ENCODE measurements at regions not wholly inside any gene's neighbourhood (a gene's known extent, or its start where the extent isn't known, plus 50 kb on each side); places are given as distances from the start of the nearest gene placed in this dataset.

DNA sequence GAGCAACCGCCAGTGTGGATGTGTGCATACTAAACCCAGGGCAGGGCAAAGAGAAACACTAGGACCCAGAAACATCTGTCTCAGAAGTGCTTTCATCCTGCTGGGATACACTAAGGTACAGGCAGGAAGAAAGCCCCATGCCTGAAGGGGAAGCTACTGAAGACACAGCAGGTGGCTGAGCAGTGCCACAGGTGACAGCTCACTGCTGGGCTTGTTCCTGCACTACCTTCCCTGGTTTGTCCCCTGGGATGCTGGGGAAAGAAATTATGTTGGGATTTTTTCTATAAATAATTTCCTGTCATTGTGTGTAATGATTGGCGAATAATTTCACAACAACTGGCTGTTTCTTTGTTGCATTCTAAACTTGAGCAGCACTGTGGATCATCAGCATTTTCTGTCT lies 245.3 kb upstream of the RAB4A start:
- Mint-ChIP-seq H3K4me1 (peaks cover 8 to 10% of the 10 kb centered on the region in 2 donors), H3K36me3 (no peaks in the 10 kb centered on the region), H3K27me3 (ENCODE audit: low read depth in 2 of 2) (no peaks in the 10 kb centered on the region), H3K27ac (no peak overlapping the region), H3K4me3 (no peak overlapping the region), H3K9me3 (no peaks in the 10 kb centered on the region)
- TF ChIP-seq, protein P1, sequence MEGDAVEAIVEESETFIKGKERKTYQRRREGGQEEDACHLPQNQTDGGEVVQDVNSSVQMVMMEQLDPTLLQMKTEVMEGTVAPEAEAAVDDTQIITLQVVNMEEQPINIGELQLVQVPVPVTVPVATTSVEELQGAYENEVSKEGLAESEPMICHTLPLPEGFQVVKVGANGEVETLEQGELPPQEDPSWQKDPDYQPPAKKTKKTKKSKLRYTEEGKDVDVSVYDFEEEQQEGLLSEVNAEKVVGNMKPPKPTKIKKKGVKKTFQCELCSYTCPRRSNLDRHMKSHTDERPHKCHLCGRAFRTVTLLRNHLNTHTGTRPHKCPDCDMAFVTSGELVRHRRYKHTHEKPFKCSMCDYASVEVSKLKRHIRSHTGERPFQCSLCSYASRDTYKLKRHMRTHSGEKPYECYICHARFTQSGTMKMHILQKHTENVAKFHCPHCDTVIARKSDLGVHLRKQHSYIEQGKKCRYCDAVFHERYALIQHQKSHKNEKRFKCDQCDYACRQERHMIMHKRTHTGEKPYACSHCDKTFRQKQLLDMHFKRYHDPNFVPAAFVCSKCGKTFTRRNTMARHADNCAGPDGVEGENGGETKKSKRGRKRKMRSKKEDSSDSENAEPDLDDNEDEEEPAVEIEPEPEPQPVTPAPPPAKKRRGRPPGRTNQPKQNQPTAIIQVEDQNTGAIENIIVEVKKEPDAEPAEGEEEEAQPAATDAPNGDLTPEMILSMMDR (IDR thresholded peaks at IDR 0.05) = no peak
- H3K9me3 ChIP-seq (ENCODE audit: control insufficient read depth, insufficient read depth, low read length) = no peaks in the 10 kb centered on the region
- no peak overlapping the region for H3K27ac ChIP-seq (ENCODE audit: low read length)
- H3K4me1 ChIP-seq (ENCODE audit: control insufficient read depth, insufficient read depth, low read length) = peaks cover 36% of the 10 kb centered on the region
- DNase-seq (no peak), ATAC-seq (no peak)
- H3K36me3 ChIP-seq (ENCODE audit: control insufficient read depth, insufficient read depth, low read length) = no peaks in the 10 kb centered on the region
- 98% methylated on average over 2 of the region's 2 CpGs for WGBS (ENCODE audit: insufficient coverage)
- H3K27me3 ChIP-seq (ENCODE audit: control insufficient read depth, insufficient read depth, low read length) = no peaks in the 10 kb centered on the region
- no peak overlapping the region for H3K4me3 ChIP-seq (ENCODE audit: low read length)
- intact Hi-C loops (cut with micrococcal nuclease) = no loop called here

DNA sequence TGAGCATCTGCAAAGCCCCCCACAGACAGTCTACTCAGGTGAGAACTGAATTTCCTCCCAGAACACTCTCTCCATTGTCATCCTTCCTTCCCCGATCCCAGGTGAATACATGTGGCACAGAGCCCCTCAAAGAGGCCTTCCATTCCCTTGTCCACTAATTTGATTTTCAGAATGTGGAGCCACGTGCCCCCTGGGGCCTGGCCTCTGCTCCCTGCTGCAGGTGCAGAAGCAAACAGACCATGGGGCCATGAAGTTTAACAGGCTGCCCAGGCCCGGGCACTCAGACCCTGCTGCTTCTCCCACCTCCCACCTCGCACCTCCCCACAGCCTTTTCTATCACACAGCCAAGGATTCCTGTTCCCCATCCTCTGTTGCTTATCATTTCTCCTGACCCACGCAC lies 243.8 kb upstream of the RAB4A start:
- H3K36me3 ChIP-seq (ENCODE audit: control insufficient read depth, insufficient read depth, low read length) = no peaks in the 10 kb centered on the region
- TF ChIP-seq, protein P1 (IDR thresholded peaks at IDR 0.05) = no peak
- H3K9me3 ChIP-seq (ENCODE audit: control insufficient read depth, insufficient read depth, low read length) = no peaks in the 10 kb centered on the region
- peaks cover 43% of the 10 kb centered on the region for H3K4me1 ChIP-seq (ENCODE audit: control insufficient read depth, insufficient read depth, low read length)
- no peaks in the 10 kb centered on the region for H3K27me3 Mint-ChIP-seq (ENCODE audit: low read depth in 2 of 2)
- 60% methylated on average over 5 of the region's 5 CpGs for WGBS (ENCODE audit: insufficient coverage)
- H3K4me1 Mint-ChIP-seq = peaks cover 8 to 10% of the 10 kb centered on the region in 2 donors
- DNase-seq (no peak), ATAC-seq (peak in 1 of 3 donors; percentile 22)
- intact Hi-C loops (cut with micrococcal nuclease) = no loop called here
- no peaks in the 10 kb centered on the region for H3K27me3 ChIP-seq (ENCODE audit: control insufficient read depth, insufficient read depth, low read length)
- peak overlapping the region; percentile 77 for H3K4me3 Mint-ChIP-seq
- no peaks in the 10 kb centered on the region for H3K36me3 Mint-ChIP-seq
- H3K9me3 Mint-ChIP-seq = no peaks in the 10 kb centered on the region
- no peak overlapping the region for H3K27ac ChIP-seq (ENCODE audit: low read length)
- peak overlapping the region; percentile 68 to 70 for H3K27ac Mint-ChIP-seq
- no peak overlapping the region for H3K4me3 ChIP-seq (ENCODE audit: low read length)

DNA sequence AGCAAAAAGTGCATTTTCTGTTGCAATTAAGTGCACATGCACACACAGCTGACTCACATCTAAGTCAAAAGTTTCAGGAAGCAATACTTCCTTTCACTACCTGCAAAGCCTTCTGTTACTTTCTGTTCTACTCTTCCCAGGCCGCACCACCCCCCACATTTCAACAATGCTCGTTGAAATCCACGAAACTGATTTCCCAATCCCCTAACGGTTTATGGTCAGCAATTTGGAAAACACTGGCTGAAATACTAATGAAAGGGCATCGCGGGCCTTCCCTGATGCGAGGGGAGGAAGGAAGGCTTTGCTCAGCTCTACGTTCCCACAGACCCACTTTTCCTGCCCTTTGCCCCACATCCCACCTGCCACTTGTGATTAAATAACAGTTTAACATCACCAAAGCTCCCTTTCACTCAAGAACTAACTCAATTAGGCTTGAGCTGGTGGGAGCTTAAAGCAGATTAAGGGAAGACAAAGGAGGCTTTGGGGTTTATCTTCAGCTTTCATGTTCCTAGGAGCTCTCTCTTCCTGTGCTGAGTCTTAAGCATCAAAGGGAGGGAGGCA lies 243.2 kb upstream of the RAB4A start:
- ATAC-seq = peak; percentile 74 to 80 (median 80)
- H3K4me1 Mint-ChIP-seq = peaks cover 13 to 15% of the 10 kb centered on the region in 2 donors
- H3K4me3 Mint-ChIP-seq = peak overlapping the region; percentile 77
- TF ChIP-seq, protein P1 (IDR thresholded peaks at IDR 0.05) = no peak
- H3K27ac Mint-ChIP-seq = peak overlapping the region; percentile 68 to 70
- H3K4me1 ChIP-seq (ENCODE audit: control insufficient read depth, insufficient read depth, low read length) = peaks cover 48% of the 10 kb centered on the region
- no peaks in the 10 kb centered on the region for H3K36me3 Mint-ChIP-seq
- H3K4me3 ChIP-seq (ENCODE audit: low read length) = peak overlapping the region; percentile 13
- H3K27me3 Mint-ChIP-seq (ENCODE audit: low read depth in 2 of 2) = no peaks in the 10 kb centered on the region
- no peaks in the 10 kb centered on the region for H3K9me3 ChIP-seq (ENCODE audit: control insufficient read depth, insufficient read depth, low read length)
- no peaks in the 10 kb centered on the region for H3K27me3 ChIP-seq (ENCODE audit: control insufficient read depth, insufficient read depth, low read length)
- H3K27ac ChIP-seq (ENCODE audit: low read length) = peak overlapping the region; percentile 55
- WGBS (ENCODE audit: insufficient coverage) = 5% methylated on average over 8 of the region's 8 CpGs
- intact Hi-C loops (cut with micrococcal nuclease) = no loop called here
- no peaks in the 10 kb centered on the region for H3K36me3 ChIP-seq (ENCODE audit: control insufficient read depth, insufficient read depth, low read length)
- peak in 1 of 2 donors; percentile 50 for DNase-seq
- H3K9me3 Mint-ChIP-seq = no peaks in the 10 kb centered on the region

DNA sequence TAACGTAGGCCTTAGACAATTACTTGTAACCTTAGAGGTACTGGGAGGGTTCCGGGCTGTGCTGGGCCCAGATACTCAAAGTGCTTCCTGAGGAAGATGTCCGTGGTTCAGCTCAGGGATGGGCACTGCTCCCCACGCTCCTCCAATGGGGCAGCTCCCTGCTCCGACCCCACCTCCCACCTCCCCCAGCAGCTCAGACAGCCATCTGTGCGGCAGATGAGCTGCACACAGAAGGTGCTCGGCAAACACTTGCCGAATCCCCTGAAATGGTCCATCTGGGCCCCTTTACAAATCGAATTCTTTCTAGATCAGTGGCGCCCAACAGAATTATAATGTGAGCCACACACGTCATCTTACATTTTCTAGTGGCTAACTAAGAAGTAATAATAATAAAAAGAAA lies 242.4 kb upstream of the RAB4A start:
- Histone ChIP-seq H3K4me1 (ENCODE audit: control insufficient read depth, insufficient read depth, low read length) (peaks cover 51% of the 10 kb centered on the region), H3K27me3 (ENCODE audit: control insufficient read depth, insufficient read depth, low read length) (no peaks in the 10 kb centered on the region), H3K4me3 (ENCODE audit: low read length) (no peak overlapping the region), H3K9me3 (ENCODE audit: control insufficient read depth, insufficient read depth, low read length) (no peaks in the 10 kb centered on the region), H3K36me3 (ENCODE audit: control insufficient read depth, insufficient read depth, low read length) (no peaks in the 10 kb centered on the region), H3K27ac (ENCODE audit: low read length) (no peak overlapping the region)
- TF ChIP-seq, protein P1 (IDR thresholded peaks at IDR 0.05) = no peak
- intact Hi-C loops (cut with micrococcal nuclease) = no loop called here
- Mint-ChIP-seq H3K27me3 (ENCODE audit: low read depth in 2 of 2) (no peaks in the 10 kb centered on the region), H3K27ac (no peak overlapping the region), H3K4me3 (no peak overlapping the region), H3K9me3 (no peaks in the 10 kb centered on the region), H3K4me1 (peaks cover 22 to 24% of the 10 kb centered on the region in 2 donors), H3K36me3 (no peaks in the 10 kb centered on the region)
- DNase-seq (no peak), ATAC-seq (no peak)
- WGBS (ENCODE audit: insufficient coverage) = 86% methylated on average over 10 of the region's 11 CpGs
